ENCODE measurements at regions not wholly inside any gene's neighbourhood (a gene's known extent, or its start where the extent isn't known, plus 50 kb on each side); places are given as distances from the start of the nearest gene placed in this dataset.

DNA sequence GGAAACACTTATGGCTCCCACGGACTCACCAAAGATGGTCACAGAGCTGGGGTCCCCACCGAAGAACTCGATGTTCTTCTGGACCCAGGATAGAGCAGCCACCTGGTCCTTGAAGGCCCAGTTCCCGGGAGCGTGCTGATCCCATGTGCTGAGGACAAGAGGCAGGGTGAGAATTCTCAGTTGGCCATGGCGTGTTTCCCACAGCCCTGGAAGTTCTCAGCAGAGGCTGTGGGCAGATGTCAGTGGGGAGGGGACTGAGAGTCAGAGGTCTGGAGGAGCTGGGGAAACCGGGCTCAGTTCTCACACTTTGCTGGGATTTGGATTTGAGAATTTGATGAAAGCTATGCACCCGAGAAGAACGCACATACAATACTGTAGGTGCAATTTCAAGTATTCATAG is 193.3 kb downstream of the BCR start:
- no peak for TF ChIP-seq POLR2A (IDR thresholded peaks at IDR 0.05)
- TF ChIP-seq, protein P1, sequence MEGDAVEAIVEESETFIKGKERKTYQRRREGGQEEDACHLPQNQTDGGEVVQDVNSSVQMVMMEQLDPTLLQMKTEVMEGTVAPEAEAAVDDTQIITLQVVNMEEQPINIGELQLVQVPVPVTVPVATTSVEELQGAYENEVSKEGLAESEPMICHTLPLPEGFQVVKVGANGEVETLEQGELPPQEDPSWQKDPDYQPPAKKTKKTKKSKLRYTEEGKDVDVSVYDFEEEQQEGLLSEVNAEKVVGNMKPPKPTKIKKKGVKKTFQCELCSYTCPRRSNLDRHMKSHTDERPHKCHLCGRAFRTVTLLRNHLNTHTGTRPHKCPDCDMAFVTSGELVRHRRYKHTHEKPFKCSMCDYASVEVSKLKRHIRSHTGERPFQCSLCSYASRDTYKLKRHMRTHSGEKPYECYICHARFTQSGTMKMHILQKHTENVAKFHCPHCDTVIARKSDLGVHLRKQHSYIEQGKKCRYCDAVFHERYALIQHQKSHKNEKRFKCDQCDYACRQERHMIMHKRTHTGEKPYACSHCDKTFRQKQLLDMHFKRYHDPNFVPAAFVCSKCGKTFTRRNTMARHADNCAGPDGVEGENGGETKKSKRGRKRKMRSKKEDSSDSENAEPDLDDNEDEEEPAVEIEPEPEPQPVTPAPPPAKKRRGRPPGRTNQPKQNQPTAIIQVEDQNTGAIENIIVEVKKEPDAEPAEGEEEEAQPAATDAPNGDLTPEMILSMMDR (IDR thresholded peaks at IDR 0.05) = no peak

Measured in right lobe of liver (tissue), 4 donors.